ENCODE measurements at regions not wholly inside any gene's neighbourhood (a gene's known extent, or its start where the extent isn't known, plus 50 kb on each side); places are given as distances from the start of the nearest gene placed in this dataset.
"Not testable (repeated sequence)": the region's sequence is repeated elsewhere in the genome, so short reads cannot be mapped to it uniquely, and the experiment has no call there.

GRCh38 chr9:84535973-84536372 lies 133.6 kb upstream of the NTRK2 start:
- TF ChIP-seq POLR2A (IDR thresholded peaks at IDR 0.05; ENCODE audit: low read depth, low read length); CTCF (conservative IDR thresholded peaks at IDR 0.05; ENCODE audit: low read depth, low read length); CEBPB (IDR thresholded peaks at IDR 0.05; ENCODE audit: low read depth, low read length); SMC3 (IDR thresholded peaks at IDR 0.05; ENCODE audit: low read depth, low read length); MXI1 (IDR thresholded peaks at IDR 0.05; ENCODE audit: borderline replicate concordance, low read depth, low read length); RAD21 (IDR thresholded peaks at IDR 0.05; ENCODE audit: low read length); ELK1 (IDR thresholded peaks at IDR 0.05; ENCODE audit: borderline replicate concordance, low read depth, low read length); RFX5 (IDR thresholded peaks at IDR 0.05; ENCODE audit: low read depth, low read length); MAZ (IDR thresholded peaks at IDR 0.05; ENCODE audit: borderline replicate concordance, low read depth, low read length); USF2 (IDR thresholded peaks at IDR 0.05; ENCODE audit: low read depth, low read length); NFE2L2 (IDR thresholded peaks at IDR 0.05; ENCODE audit: low read depth, low read length): not testable (repeated sequence)

All from IMR-90 (cell line).